Medulla oblongata (tissue), 1 donor: ENCODE measurements at regions not wholly inside any gene's neighbourhood (a gene's known extent, or its start where the extent isn't known, plus 50 kb on each side); places are given as distances from the start of the nearest gene placed in this dataset.

Experiments used
- DNase-seq: peaks from one replicate; pipeline ENCODE4 v3.0.0-alpha.2; 2015; ENCODE audit errors: extremely low spot score

GRCh38 chr17:14762736-14763479, 462.0 kb downstream of the HS3ST3B1 start:
- DNase-seq, result no peak

GRCh38 chr17:14760719-14761411, 460.0 kb downstream of the HS3ST3B1 start:
- DNase-seq, result no peak

GRCh38 chr17:14760212-14760611, 459.3 kb downstream of the HS3ST3B1 start:
- DNase-seq, result no peak

GRCh38 chr17:14759325-14759724, 458.4 kb downstream of the HS3ST3B1 start:
- DNase-seq, result no peak

GRCh38 chr17:14756479-14756878, 455.6 kb downstream of the HS3ST3B1 start:
- DNase-seq, result no peak

GRCh38 chr17:14755002-14755401, 454.1 kb downstream of the HS3ST3B1 start:
- no peak for DNase-seq

GRCh38 chr17:14753383-14753782, 452.5 kb downstream of the HS3ST3B1 start:
- no peak for DNase-seq

- no peak for DNase-seq
These were observed 451.1 kb downstream of the HS3ST3B1 start for GRCh38 chr17:14752011-14752410.

- DNase-seq, result no peak
These were observed 450.0 kb downstream of the HS3ST3B1 start for GRCh38 chr17:14750866-14751265.

- DNase-seq, result no peak
These were observed 448.4 kb downstream of the HS3ST3B1 start for GRCh38 chr17:14749269-14749668.

GRCh38 chr17:14748036-14748710, 447.3 kb downstream of the HS3ST3B1 start:
- DNase-seq, result no peak

- no peak for DNase-seq
These were observed 446.7 kb downstream of the HS3ST3B1 start for GRCh38 chr17:14747603-14747950.

- DNase-seq, result no peak
These were observed 446.1 kb downstream of the HS3ST3B1 start for GRCh38 chr17:14746822-14747602.

- DNase-seq, result no peak
These were observed 444.7 kb downstream of the HS3ST3B1 start for GRCh38 chr17:14745541-14745940.

GRCh38 chr17:14744761-14745473, 444.0 kb downstream of the HS3ST3B1 start:
- no peak for DNase-seq

GRCh38 chr17:14741491-14741890, 440.6 kb downstream of the HS3ST3B1 start:
- no peak for DNase-seq

GRCh38 chr17:14739656-14740431, 439.0 kb downstream of the HS3ST3B1 start:
- DNase-seq, result no peak

- DNase-seq, result no peak
These were observed 437.7 kb downstream of the HS3ST3B1 start for GRCh38 chr17:14738652-14738988.

- no peak for DNase-seq
These were observed 437.2 kb downstream of the HS3ST3B1 start for GRCh38 chr17:14737984-14738651.

GRCh38 chr17:14736631-14737030, 435.8 kb downstream of the HS3ST3B1 start:
- no peak for DNase-seq
